Glutamatergic neuron (in vitro differentiated cells): ENCODE measurements at regions not wholly inside any gene's neighbourhood (a gene's known extent, or its start where the extent isn't known, plus 50 kb on each side); places are given as distances from the start of the nearest gene placed in this dataset.

Source experiments
- DNase-seq: peaks from one replicate; pipeline ENCODE4 v3.0.0; 2022
- H3K27ac Mint-ChIP-seq: one replicate; pipeline ENCODE4 v1.8.0; 2020; ENCODE audit warnings: mild to moderate bottlenecking, mixed read lengths, inconsistent platforms; ENCODE audit not compliant: unreplicated experiment
- H3K27me3 Mint-ChIP-seq: one replicate; pipeline ENCODE4 v1.8.0; 2020; ENCODE audit warnings: mild to moderate bottlenecking, moderate library complexity, mixed read lengths, inconsistent platforms; ENCODE audit not compliant: unreplicated experiment
- H3K36me3 Mint-ChIP-seq: one replicate; pipeline ENCODE4 v1.8.0; 2020; ENCODE audit warnings: mild to moderate bottlenecking, mixed read lengths, inconsistent platforms; ENCODE audit not compliant: unreplicated experiment
- H3K4me1 Mint-ChIP-seq: one replicate; pipeline ENCODE4 v1.8.0; 2020; ENCODE audit warnings: mild to moderate bottlenecking, low read depth, mixed read lengths, inconsistent platforms; ENCODE audit not compliant: unreplicated experiment
- H3K4me3 Mint-ChIP-seq: one replicate; pipeline ENCODE4 v1.8.0; 2020; ENCODE audit warnings: mild to moderate bottlenecking, mixed read lengths, inconsistent platforms; ENCODE audit not compliant: unreplicated experiment
- H3K9me3 Mint-ChIP-seq: one replicate; pipeline ENCODE4 v1.8.0; 2020; ENCODE audit warnings: mild to moderate bottlenecking, moderate library complexity, mixed read lengths, inconsistent platforms; ENCODE audit not compliant: unreplicated experiment
- CTCF ChIP-seq: fragments of 200-600 bp; sonication (generic); IDR thresholded peaks from one replicate; pipeline ENCODE4 v1.5.0; 2021; ENCODE audit not compliant: partially characterized antibody, unreplicated experiment

DNA sequence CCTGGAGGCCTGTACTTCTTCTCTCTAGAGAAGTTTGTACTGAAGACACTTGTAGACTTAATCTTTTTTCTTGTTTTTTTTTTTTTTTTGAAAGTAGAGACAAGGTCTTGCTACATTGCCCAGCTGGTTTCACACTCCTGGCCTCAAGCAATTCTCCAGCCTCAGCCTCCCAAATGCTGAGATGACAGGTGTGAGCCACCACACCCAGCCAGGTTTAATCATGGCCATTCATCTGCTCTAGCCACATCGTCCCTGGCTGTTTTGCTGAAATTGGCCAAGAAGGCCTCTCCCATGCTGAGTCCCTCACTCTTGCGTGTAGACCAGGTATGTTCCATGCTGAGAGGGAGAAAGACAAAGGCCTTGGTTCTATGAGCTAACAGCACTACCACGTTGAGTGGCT lies 176.2 kb downstream of the JCAD start:
- Mint-ChIP-seq H3K36me3 (no peaks in the 10 kb centered on the region), H3K4me1 (peaks cover 8% of the 10 kb centered on the region), H3K4me3 (no peak overlapping the region), H3K9me3 (peaks cover under 1% of the 10 kb centered on the region), H3K27me3 (peaks cover 3% of the 10 kb centered on the region), H3K27ac (no peak overlapping the region)
- no peak for DNase-seq
- no peak for TF ChIP-seq CTCF

DNA sequence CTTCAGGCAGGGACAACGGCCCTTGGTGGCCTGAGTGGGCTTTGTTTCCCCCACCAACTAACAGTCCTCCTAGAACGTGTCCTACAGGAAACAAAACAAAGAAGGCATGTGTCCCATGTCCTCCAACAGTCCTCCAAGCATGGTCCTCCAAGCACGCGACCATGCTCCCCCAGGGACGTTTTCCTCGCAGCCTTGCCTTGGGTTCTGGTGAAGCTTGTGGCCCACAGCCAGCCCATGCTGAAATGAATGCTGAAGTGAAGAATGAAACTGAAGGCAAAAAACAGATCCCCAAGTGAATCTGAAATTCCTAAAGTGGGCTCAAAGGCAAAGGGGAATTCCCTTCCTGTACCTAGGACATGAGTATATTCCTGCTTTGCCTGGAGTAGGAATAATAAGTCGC lies 176.6 kb downstream of the JCAD start:
- H3K27ac Mint-ChIP-seq, result no peak overlapping the region
- TF ChIP-seq CTCF, result no peak
- no peaks in the 10 kb centered on the region for H3K36me3 Mint-ChIP-seq
- no peak for DNase-seq
- no peak overlapping the region for H3K4me3 Mint-ChIP-seq
- H3K4me1 Mint-ChIP-seq, result peaks cover 13% of the 10 kb centered on the region
- H3K27me3 Mint-ChIP-seq, result peaks cover 4% of the 10 kb centered on the region
- H3K9me3 Mint-ChIP-seq, result peaks cover 5% of the 10 kb centered on the region

GRCh38 chr10:29881811-29882210 lies 177.6 kb downstream of the JCAD start:
- Mint-ChIP-seq H3K27ac (no peak overlapping the region), H3K4me3 (no peak overlapping the region), H3K4me1 (peaks cover 21% of the 10 kb centered on the region), H3K27me3 (peaks cover 10% of the 10 kb centered on the region), H3K36me3 (no peaks in the 10 kb centered on the region), H3K9me3 (peaks cover 10% of the 10 kb centered on the region)
- no peak for DNase-seq
- TF ChIP-seq CTCF, result no peak

- Mint-ChIP-seq H3K36me3 (no peaks in the 10 kb centered on the region), H3K9me3 (peaks cover 10% of the 10 kb centered on the region), H3K27ac (no peak overlapping the region), H3K4me3 (no peak overlapping the region), H3K27me3 (peaks cover 10% of the 10 kb centered on the region), H3K4me1 (peaks cover 24% of the 10 kb centered on the region)
- DNase-seq, result no peak
- no peak for TF ChIP-seq CTCF
Observed at GRCh38 chr10:29881336-29881771, 178.0 kb downstream of the JCAD start.

GRCh38 chr10:29880856-29881255 lies 178.5 kb downstream of the JCAD start:
- no peak overlapping the region for H3K4me3 Mint-ChIP-seq
- peaks cover 10% of the 10 kb centered on the region for H3K9me3 Mint-ChIP-seq
- no peak for DNase-seq
- peaks cover 26% of the 10 kb centered on the region for H3K4me1 Mint-ChIP-seq
- peaks cover 10% of the 10 kb centered on the region for H3K27me3 Mint-ChIP-seq
- no peak overlapping the region for H3K27ac Mint-ChIP-seq
- H3K36me3 Mint-ChIP-seq, result no peaks in the 10 kb centered on the region
- no peak for TF ChIP-seq CTCF
